Urinary bladder (tissue), 3 donors: ENCODE measurements at regions not wholly inside any gene's neighbourhood (a gene's known extent, or its start where the extent isn't known, plus 50 kb on each side); places are given as distances from the start of the nearest gene placed in this dataset.

Experiments
- DNase-seq: peaks from one replicate; pipeline ENCODE4 v3.0.0-alpha.2; 2015; ENCODE audit errors: extremely low spot score
- H3K27ac ChIP-seq: one replicate; pipeline ENCODE4 v1.5.1; 2013; ENCODE audit warnings: low read depth, mild to moderate bottlenecking, moderate library complexity
- H3K36me3 ChIP-seq: one replicate; pipeline ENCODE4 v1.6.1; 2013; ENCODE audit warnings: mild to moderate bottlenecking, moderate library complexity; ENCODE audit not compliant: insufficient read depth
- H3K4me1 ChIP-seq: one replicate; pipeline ENCODE4 v1.6.1; 2013; ENCODE audit warnings: mild to moderate bottlenecking, moderate library complexity; ENCODE audit not compliant: insufficient read depth
- H3K4me3 ChIP-seq: one replicate; pipeline ENCODE4 v1.5.1; 2013; ENCODE audit warnings: low read depth, low read length
- WGBS: extraction: QIAGEN DNeasy Blood & Tissue Kit; methylation state at CpG from one replicate; pipeline ENCODE4 v1.1.7; 2013; 5-methylcytosine and 5-hydroxymethylcytosine counted together
- donor health status: healthy with polysubstance abuse.
- donor health status: healthy.

GRCh38 chr11:38481391-38481790 lies 1883.4 kb upstream of the RAG2 start:
- no peak for DNase-seq
- Histone ChIP-seq H3K4me1 (no peaks in the 10 kb centered on the region), H3K36me3 (no peaks in the 10 kb centered on the region), H3K27ac (no peak overlapping the region), H3K4me3 (no peak overlapping the region)
- WGBS = 96% methylated on average over 12 of the region's 12 CpGs

GRCh38 chr11:38476808-38477575 lies 1879.0 kb upstream of the RAG2 start:
- Histone ChIP-seq H3K36me3 (no peaks in the 10 kb centered on the region), H3K27ac (no peak overlapping the region), H3K4me1 (no peaks in the 10 kb centered on the region), H3K4me3 (no peak overlapping the region)
- DNase-seq = no peak
- 50% methylated on average over 3 of the region's 3 CpGs for WGBS

GRCh38 chr11:38461751-38462150 lies 1863.7 kb upstream of the RAG2 start:
- no peaks in the 10 kb centered on the region for H3K36me3 ChIP-seq
- no peak overlapping the region for H3K27ac ChIP-seq
- no peak for DNase-seq
- no peak overlapping the region for H3K4me3 ChIP-seq
- no peaks in the 10 kb centered on the region for H3K4me1 ChIP-seq
- 88% methylated on average over 6 of the region's 6 CpGs for WGBS

GRCh38 chr11:38460896-38461295 lies 1862.9 kb upstream of the RAG2 start:
- DNase-seq = peak; percentile 89
- H3K27ac ChIP-seq = no peak overlapping the region
- WGBS = 7% methylated on average over 2 of the region's 2 CpGs

GRCh38 chr11:38460429-38460828 lies 1862.4 kb upstream of the RAG2 start:
- no peak for DNase-seq
- Histone ChIP-seq H3K27ac (no peak overlapping the region), H3K4me1 (no peaks in the 10 kb centered on the region), H3K36me3 (no peaks in the 10 kb centered on the region), H3K4me3 (no peak overlapping the region)
- WGBS = 86% methylated on average over 2 of the region's 2 CpGs

More at GRCh38 chr11:38460896-38461295, 1862.9 kb upstream of the RAG2 start:
- Histone ChIP-seq H3K36me3 (no peaks in the 10 kb centered on the region), H3K4me1 (no peaks in the 10 kb centered on the region), H3K4me3 (no peak overlapping the region)

- Histone ChIP-seq H3K27ac (no peak overlapping the region), H3K4me3 (no peak overlapping the region), H3K36me3 (no peaks in the 10 kb centered on the region), H3K4me1 (no peaks in the 10 kb centered on the region)
- WGBS = 80% methylated on average over 3 of the region's 3 CpGs
- DNase-seq = no peak
Observed at GRCh38 chr11:38456371-38456770, 1858.3 kb upstream of the RAG2 start.

- Histone ChIP-seq H3K4me3 (no peak overlapping the region), H3K36me3 (no peaks in the 10 kb centered on the region), H3K4me1 (no peaks in the 10 kb centered on the region), H3K27ac (no peak overlapping the region)
- WGBS = 57% methylated on average over 2 of the region's 2 CpGs
- DNase-seq = no peak
Observed at GRCh38 chr11:38448284-38448683, 1850.2 kb upstream of the RAG2 start.

- no peak overlapping the region for H3K27ac ChIP-seq
- H3K4me1 ChIP-seq = no peaks in the 10 kb centered on the region
- no peak for DNase-seq
- 96% methylated on average over 1 of the region's 1 CpG for WGBS
- no peak overlapping the region for H3K4me3 ChIP-seq
- H3K36me3 ChIP-seq = no peaks in the 10 kb centered on the region
Observed at GRCh38 chr11:38446336-38446735, 1848.3 kb upstream of the RAG2 start.

- Histone ChIP-seq H3K4me3 (no peak overlapping the region), H3K36me3 (no peaks in the 10 kb centered on the region), H3K4me1 (no peaks in the 10 kb centered on the region), H3K27ac (no peak overlapping the region)
- DNase-seq = no peak
Observed at GRCh38 chr11:38438091-38438490, 1840.1 kb upstream of the RAG2 start.

GRCh38 chr11:38425578-38425977 lies 1827.5 kb upstream of the RAG2 start:
- H3K27ac ChIP-seq = no peak overlapping the region
- no peak for DNase-seq
- 89% methylated on average over 3 of the region's 3 CpGs for WGBS
- no peaks in the 10 kb centered on the region for H3K36me3 ChIP-seq
- no peak overlapping the region for H3K4me3 ChIP-seq
- no peaks in the 10 kb centered on the region for H3K4me1 ChIP-seq

- H3K36me3 ChIP-seq = no peaks in the 10 kb centered on the region
- no peaks in the 10 kb centered on the region for H3K4me1 ChIP-seq
- no peak overlapping the region for H3K4me3 ChIP-seq
- 74% methylated on average over 2 of the region's 2 CpGs for WGBS
- DNase-seq = no peak
- H3K27ac ChIP-seq = no peak overlapping the region
Observed at GRCh38 chr11:38423042-38423441, 1825.0 kb upstream of the RAG2 start.

GRCh38 chr11:38416141-38416540 lies 1818.1 kb upstream of the RAG2 start:
- DNase-seq = no peak
- 56% methylated on average over 4 of the region's 4 CpGs for WGBS
- Histone ChIP-seq H3K36me3 (no peaks in the 10 kb centered on the region), H3K4me1 (no peaks in the 10 kb centered on the region), H3K4me3 (no peak overlapping the region), H3K27ac (no peak overlapping the region)

- Histone ChIP-seq H3K4me1 (no peaks in the 10 kb centered on the region), H3K4me3 (no peak overlapping the region), H3K36me3 (no peaks in the 10 kb centered on the region), H3K27ac (no peak overlapping the region)
- 69% methylated on average over 2 of the region's 2 CpGs for WGBS
- no peak for DNase-seq
Observed at GRCh38 chr11:38411149-38411548, 1813.1 kb upstream of the RAG2 start.

GRCh38 chr11:38402063-38402462 lies 1804.0 kb upstream of the RAG2 start:
- Histone ChIP-seq H3K4me1 (no peaks in the 10 kb centered on the region), H3K4me3 (no peak overlapping the region), H3K36me3 (no peaks in the 10 kb centered on the region), H3K27ac (no peak overlapping the region)
- no peak for DNase-seq
- 66% methylated on average over 4 of the region's 4 CpGs for WGBS

- DNase-seq = no peak
- 83% methylated on average over 1 of the region's 1 CpG for WGBS
- Histone ChIP-seq H3K4me1 (no peaks in the 10 kb centered on the region), H3K27ac (no peak overlapping the region), H3K4me3 (no peak overlapping the region), H3K36me3 (no peaks in the 10 kb centered on the region)
Observed at GRCh38 chr11:38392176-38392575, 1794.1 kb upstream of the RAG2 start.
